Posterior cingulate gyrus (tissue), 11 donors: ENCODE measurements at regions not wholly inside any gene's neighbourhood (a gene's known extent, or its start where the extent isn't known, plus 50 kb on each side); places are given as distances from the start of the nearest gene placed in this dataset.
A peak's percentile ranks its signal among the peaks of the same experiment; 100 is the strongest.

Source experiments
- DNase-seq, 10 donors: peaks; one replicate each; pipeline versions ENCODE4 v3.0.0 to v3.0.0-alpha.2; 2020 to 2021; ENCODE audit warnings: mixed read lengths in 3 of 10
- intact Hi-C: fragments of 100-400 bp; cut with DNase I; formaldehyde crosslinking; loops from one replicate; pipeline ENCODE4 v1.15.1; 2023

DNA sequence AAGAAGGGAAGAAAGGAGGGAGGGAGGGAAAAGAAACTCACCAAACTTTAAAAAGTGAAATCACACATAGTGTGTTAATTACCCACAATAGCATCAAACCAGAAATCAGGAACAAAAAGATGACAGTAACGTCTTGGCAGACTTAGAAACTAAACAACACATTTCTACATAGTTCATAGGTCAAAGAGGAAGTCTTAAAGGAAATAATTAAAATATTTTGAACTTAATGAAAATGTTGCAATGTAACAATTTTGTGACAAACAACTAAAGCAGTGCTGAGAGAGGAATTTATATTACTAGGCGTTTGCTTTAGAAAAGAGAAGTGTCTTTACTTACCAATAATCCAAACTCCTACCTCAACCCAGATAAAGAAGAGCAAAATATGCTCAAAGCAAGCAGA is 505.0 kb upstream of the ID2 start:
- intact Hi-C loops: no loop called here
- DNase-seq: no peak

DNA sequence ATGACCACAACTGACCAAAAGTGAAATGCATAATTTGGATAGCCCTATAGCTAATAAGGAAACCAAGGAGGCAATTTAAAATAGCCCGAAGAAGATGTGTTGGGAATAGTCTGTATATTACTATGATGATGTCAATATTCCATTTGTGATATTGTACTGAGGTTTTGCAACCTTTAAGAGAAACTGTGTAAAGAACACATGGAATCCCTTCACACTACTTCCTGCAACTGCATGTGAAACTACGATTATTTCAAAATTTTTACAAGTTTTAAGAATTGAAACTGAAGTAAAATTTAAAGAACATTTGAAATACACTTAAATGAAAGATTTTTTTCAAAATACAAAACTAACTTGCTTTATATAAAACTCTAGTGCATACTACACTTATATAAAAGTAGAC is 504.3 kb upstream of the ID2 start:
- DNase-seq: no peak
- intact Hi-C loops: no loop called here

DNA sequence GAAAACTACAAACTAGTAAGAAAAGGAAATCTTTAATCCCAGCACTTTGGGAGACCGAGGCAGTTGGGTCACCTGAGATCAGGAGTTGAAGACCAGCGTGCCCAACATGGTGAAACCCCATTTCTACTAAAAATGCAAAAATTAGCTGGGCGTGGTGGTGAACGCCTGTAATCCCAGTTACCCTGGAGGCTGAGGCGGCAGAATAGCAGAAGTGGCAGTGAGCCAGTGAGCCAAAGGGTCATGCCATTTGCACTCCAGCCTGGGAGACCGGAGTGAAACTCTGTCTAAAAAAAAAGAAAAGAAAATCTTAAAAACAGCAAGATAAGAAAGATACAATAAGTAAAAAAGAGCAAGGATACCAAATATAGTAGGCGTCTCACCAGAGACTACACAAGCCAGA is 502.9 kb upstream of the ID2 start:
- intact Hi-C loops: no loop called here
- no peak for DNase-seq

DNA sequence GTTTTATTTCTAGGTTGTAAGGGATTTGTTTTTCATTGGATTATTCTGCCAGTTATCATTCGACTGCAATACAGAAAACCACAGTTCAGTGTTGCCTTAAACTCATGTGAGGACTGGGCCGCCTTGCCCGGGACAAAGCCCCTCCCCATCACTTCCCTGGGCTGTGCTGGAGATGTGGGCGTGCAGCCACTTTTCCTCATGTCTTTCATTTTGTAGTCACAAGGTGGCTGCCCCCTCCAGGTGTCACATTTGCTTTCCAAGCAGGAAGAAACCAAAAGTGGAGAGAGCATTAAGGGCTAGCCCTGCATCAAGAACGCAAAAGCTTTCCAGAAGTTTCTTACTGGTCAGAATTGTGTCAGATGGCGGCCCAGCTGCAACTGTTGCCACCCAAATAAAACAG is 492.5 kb upstream of the ID2 start:
- intact Hi-C loops: no loop called here
- DNase-seq: no peak

DNA sequence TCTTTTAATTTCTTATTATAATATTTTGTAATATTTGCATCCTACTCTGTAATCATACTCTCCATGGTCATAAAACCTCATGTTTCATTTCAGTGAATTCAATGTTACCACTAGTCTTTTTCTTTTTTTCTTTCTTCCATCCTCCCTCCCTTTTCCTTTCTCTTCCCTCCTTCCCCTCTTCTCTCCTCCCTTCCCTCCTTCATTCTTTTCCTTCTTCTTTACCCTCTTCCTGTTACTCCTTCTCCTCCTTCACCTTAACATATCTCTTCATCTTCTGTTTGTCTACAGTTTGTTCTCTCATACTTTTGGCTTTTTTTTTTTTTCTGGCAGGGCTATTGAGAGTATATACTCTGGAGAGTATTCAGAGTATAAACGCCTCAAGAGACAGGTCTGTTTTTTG is 491.6 kb upstream of the ID2 start:
- intact Hi-C loops: no loop called here
- DNase-seq: no peak

DNA sequence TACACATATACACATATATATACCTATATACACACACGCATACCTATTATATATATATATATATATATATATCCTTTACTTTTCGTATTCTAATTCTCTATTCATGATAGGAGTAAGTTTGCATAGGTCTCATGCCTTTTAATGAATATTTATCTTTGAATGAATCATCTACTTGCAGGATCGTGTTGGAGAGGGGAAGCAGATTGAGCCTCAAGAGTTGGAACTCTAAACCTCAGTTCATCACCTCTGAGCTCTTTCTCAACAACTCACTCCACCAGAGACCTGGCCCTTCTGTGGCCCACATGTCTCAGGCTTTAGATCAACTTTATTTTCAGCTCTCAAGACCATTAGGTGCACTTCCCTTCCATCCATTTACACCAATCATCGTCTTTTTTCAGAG is 490.4 kb upstream of the ID2 start:
- intact Hi-C loops: no loop called here

DNA sequence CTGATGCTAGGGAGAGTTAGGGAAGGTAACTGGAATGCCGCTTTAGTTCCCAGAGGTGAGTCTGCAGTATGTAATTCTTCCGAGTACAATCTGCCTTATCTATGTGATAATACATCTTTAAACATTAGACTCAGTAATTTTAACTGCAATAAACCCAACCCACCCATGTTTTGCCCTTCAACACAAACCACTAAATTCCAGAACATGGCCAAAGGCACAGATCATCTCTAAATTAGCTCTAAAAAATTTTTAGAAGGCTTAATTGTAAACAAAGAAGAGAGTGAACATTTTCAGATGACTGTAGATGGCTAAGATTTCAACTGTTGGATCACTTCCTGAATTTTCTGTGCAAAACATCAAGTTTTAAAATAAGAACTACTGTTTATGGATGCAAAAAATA is 488.7 kb upstream of the ID2 start:
- DNase-seq: no peak
- intact Hi-C loops: no loop called here

More for the DNA sequence above, 490.4 kb upstream of the ID2 start:
- no peak for DNase-seq

DNA sequence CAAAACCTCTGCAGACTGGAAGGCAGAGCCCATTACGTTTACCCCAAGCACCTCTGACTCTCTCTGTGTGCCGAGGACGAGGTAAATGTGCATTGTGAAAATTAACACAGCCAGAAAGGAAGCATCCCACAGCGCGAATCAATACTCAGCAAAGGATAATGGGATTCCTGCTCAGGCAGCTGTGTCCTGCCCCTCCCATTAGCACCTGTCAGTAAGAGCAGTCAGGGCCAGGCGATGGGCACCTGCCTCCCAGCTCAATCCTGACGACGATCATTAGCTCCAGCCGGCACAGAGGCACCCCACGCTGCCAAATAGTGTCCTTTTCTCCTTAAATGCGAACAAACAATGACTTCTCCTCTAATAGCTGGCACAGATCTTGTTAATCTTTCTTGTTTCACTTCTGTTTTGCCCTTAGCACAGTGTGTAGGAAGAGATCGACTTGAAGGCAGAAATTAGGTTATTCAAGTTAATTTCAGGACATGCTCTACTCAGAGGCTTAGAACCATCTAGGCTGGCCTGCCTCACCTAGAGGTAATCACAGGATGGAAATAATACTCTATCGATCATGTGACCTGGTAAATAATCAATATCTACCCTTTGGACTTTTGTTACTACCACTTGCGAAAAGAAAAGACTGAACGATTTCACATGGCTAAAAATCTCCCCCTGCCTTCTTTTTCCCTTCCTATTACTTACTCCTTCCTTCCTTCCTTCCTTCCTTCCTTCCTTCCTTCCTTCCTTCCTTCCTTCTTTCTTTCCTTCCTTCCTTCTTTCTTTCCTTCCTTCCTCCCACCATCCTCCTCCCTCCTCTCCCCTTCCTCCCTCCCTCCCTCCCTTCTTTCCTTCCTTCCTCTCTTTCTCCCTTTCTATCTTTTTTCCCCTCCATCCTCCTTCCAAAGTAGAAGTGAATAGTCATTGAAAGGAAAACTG is 487.9 kb upstream of the ID2 start:
- DNase-seq: no peak
- intact Hi-C loops: no loop called here

DNA sequence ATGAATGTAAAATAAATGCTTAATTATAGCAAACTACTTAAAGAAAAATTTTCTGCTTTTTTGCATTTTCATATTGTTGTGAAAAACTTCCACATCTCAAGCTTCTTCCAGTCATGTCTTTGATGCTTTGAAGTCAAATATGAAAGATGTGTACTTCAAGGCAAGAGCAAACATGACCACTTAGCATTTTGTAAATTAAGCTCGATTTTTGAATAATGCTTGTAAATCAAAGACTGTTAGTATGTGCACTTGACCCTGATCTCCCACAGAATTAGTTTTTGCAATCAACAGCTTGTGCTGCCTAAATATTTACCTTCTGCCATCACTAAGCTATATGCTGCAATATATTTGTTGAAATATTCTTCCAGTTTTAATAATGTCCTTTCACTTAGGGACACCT is 486.1 kb upstream of the ID2 start:
- intact Hi-C loops: no loop called here
- DNase-seq: no peak

DNA sequence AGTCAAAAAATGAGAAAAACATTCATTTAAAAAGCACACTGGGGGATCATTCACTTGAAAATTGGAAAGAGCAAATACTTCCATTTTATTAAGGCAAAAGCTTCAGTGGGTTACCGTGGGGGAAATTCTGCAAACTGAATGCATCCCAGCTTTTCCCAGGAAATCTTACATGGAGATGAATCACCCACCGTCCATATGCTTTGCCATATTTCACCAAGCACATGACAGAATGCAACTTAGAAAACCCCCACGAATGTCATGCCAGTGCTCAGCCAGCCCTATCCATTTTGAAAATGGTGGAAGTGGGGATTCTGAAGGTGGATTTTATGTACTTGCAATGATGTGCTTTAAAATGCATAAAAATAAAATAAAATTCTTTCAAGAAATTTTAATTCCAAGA is 485.5 kb upstream of the ID2 start:
- intact Hi-C loops: no loop called here
- DNase-seq: peak in 1 of 10 donors; percentile 48

DNA sequence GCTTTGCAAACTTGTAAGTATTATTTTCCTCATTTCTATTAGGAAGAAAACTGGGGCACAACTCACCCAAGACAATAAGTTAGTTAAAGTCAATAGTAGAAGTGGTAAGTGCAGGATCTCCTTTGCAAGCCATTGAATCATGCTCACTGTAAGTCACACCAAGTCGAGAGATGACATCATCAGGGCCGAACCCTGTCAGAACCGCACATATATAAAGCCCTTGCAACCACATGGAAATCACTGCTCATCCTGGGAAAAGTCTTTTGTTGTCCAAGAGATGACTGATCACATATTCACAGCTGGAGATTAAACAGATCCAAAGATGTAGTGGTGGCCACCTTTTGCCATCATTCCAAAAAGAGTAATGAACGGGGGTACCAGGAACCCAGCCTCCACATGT is 484.8 kb upstream of the ID2 start:
- intact Hi-C loops: no loop called here
- no peak for DNase-seq

DNA sequence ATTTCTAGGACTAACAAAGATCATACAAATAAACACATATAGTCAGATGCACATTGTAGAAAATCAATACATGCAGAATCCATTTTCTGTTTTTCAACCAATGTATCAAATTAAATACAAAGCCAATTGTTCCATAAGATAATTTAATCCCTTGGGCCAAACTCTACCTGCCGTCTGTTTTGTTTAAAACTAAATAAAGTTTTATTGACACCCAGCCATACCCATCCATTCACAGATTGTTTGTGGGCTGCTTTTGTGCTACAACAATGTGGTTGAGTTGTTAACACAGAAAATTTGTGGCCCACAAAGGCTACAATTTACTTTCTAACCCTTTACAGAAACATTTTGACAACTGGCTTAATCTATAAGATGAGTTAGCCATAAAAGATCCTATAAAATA is 484.0 kb upstream of the ID2 start:
- intact Hi-C loops: no loop called here
- DNase-seq: no peak

DNA sequence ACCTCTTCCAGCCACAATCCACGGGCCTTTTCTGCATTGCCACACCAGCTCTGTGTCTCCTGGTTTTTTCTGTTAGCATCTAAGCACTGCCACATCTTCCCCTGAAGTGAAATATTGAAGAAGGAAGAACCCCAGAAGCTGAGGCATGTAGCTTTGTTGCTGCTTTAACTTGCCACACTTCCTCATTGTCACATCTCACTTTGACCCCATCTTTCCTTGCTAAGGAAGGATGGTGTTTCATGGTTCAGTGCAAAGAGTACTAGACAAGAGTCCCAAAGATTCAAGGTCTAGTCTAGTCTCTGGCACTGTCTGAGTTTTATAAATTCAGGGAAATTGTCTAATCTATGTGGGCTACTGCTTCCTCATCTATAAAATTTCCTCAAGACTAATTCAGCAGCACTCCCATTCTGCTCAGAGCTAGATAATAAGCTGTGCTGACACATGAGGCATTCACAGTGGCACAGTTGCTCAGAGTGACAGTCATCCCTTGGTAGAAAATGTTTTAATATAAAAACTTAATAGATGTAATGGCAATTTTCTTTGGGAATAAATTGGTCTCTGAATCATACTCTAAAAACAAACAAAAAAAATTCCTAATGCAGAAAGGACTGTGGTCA is 483.0 kb upstream of the ID2 start:
- intact Hi-C loops: no loop called here
- DNase-seq: no peak

DNA sequence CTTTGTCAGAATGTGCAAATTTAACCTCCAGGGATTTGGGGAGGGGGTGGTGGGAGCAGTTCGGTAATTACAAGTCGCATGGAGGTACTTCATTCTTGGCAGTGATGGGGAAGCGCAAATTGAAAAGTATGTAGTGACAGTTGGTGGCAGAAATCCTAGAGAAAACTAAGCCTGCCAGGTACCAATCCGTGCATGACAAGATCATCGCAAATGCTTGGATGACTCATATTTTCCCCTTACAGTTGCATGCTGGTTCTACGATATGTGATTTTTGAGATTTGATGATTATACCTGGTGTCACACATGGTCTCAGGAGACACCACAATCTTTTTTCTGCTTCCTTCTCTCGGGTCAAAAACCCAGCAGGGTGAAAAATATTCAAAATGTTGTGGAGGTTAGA is 479.7 kb upstream of the ID2 start:
- intact Hi-C loops: no loop called here
- DNase-seq: no peak

DNA sequence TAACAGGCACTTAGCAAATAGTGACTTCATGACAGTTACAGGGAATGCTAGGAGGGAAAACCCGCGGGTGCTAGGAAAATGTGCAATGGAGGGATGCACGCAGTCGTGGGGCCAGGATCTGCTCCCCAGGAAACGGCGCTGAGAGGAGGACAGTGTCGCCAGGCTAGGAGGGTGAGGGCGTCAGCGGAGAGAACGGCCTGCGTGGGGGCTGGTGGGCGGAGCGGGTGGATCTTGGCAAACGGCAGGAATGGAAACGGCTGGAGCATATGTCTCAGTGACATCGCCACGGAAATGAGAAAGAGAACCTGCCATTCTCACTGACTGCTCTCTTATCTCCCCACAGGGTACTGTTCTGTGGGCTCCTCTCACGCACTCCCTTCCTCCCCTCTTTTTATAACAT is 478.5 kb upstream of the ID2 start:
- peak in 6 of 10 donors; percentile 27 to 88 (median 60) for DNase-seq
- intact Hi-C loops: no loop called here

DNA sequence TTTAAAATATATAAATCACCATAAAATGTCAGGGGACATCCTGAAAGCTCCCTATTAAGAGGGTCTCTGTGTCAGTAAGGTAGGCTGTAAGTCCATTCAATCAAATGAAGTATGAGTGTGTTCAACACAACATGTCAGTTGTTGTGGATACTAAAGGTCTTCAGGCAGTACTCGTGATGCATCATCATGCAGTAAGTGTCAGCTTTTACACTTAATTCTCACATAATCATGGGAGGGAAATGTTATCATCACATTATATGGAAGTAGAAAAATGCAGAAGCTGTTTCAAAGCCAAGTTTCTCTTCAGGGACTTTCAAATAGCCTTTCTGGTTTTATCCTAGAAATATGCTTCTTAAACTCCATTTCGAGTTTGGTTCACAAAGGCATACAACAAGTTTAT is 477.1 kb upstream of the ID2 start:
- no peak for DNase-seq
- intact Hi-C loops: no loop called here

DNA sequence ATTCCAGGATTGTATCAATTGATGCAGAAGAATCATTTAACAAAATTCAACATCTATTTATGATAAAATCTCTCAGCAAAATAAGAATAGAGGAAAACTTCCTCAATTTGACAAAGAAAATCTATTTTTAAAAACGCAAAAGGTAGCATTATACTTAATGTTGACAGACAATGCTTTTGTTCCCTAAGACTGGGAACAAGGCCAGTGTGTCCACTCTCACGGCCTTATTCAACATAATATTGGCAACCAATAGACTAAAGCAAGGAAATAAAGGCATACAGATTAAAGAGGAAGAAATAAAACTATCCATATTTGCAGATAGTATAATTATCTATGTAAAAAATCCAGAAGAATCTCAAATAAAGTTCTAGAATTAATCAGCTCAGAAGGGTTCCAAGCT is 472.4 kb upstream of the ID2 start:
- DNase-seq: no peak
- intact Hi-C loops: no loop called here

DNA sequence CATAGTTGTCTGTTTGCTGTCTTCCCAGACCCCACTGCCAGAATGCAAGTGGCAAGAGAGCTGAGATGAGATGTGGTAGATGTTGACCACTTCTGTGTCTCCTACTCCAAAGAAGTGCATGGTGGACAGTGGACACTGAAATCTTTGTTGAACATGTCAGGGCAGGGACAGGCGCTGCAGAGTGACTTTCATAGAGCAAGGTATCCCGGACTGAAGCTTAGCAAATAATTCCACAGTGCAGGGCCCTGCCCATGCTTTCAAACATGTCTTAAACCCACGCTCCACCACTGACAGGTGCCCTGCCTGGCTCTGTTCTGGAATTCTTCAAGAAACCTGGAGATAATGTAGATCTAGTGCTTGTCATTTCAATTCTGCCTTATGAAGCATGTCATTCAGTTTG is 470.5 kb upstream of the ID2 start:
- intact Hi-C loops: no loop called here

DNA sequence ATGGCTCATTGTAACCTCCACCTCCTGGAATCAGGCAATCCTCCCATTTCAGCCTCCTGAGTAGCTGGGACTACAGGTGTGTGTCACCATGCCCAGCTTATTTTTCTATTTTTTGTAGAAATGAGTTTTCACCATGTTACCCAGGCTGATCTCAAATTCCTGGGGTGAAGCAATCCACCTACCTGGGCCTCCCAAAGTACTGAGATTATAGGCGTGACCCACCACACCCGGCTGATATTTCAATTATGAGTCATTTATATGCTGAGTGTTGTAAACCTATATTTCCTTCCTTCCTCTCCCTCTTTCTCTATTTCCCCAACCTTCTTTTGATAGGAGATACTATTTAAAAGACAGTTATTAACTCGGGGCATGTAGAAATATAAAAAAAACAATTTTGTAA is 469.6 kb upstream of the ID2 start:
- intact Hi-C loops: no loop called here
- DNase-seq: no peak

More for the DNA sequence above, 470.5 kb upstream of the ID2 start:
- no peak for DNase-seq

DNA sequence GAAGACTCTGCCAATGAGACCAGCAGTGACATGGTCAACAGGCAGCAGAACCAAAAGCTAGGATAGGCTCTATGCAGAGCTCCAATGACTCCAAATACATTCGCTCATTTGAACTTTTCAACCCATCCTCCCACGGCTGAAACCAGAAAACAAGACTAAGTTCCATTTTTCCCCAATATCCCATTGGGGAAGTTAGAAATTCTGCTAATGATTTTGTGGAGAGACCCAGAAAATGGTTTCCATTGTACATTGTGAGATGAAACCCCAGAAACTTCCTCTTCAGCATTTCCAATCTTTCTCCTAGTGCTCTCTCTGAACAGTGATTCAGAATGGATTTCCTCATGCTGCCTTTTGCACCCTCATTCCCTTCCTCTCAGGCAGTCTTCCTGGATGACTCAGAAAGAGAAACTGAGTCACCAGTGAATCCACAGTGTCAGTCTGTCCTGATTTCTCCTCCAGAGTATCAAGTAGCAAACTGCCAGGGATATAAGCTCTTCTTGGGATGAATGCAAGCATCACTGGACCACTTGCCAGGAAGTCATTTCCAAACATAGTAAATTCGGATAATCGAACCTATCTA is 467.7 kb upstream of the ID2 start:
- intact Hi-C loops: no loop called here
- DNase-seq: no peak

DNA sequence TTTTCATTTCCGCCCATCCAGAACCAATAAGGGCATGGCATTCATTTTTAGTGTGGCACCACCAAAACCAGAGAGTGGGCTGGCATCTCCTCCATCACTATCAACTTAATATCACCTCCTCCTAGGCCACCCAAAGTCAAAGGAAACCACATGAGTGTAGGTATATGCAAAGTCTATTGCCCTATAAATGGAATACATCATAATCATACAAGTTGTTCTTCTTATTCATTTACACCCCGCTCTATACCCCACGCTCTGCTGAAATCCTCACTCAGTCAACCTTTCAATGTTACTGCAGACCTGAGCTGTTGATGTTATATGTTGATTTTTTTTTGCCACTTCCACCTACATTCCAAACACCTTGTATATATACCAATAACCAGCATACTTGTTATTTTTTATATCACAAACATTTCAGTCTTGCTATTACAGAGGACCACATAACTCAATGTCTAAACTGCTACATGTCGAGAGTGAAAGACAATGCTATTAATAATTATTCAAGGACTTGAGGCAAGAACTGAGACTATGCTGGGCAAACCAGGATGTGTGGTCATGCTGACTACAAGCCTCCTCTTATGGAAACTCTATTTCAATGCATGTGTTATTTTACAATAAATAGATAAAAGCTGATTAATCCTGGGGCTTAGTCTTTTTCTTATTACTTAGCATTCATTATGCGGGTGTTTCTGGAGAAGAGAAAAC is 466.5 kb upstream of the ID2 start:
- intact Hi-C loops: no loop called here
- DNase-seq: no peak
